ENCODE measurements at regions not wholly inside any gene's neighbourhood (a gene's known extent, or its start where the extent isn't known, plus 50 kb on each side); places are given as distances from the start of the nearest gene placed in this dataset.
"Not testable (repeated sequence)": the region's sequence is repeated elsewhere in the genome, so short reads cannot be mapped to it uniquely, and the experiment has no call there.

DNA sequence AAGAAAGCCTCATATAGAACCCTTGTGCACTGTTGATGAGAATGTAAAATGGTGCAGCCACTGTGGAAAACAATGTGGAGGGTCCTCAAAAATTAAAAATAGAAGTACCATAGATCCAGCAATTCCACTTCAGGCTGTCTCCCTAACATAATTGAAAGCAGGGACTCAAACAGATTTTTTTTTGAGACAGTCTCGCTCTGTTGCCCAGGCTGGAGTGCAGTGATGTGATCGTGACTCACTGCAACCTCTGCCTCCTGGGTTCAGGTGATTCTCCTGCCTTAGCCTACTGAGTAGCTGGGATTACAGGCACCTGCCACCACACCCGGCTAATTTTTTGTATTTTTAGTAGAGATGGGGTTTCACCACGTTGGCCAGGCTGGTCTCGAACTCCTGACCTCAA, 356.6 kb upstream of the ROPN1 start:
- H3K9me3 Mint-ChIP-seq; H3K4me3 Mint-ChIP-seq; H3K27ac Mint-ChIP-seq; H3K4me1 Mint-ChIP-seq; ATAC-seq (replicated peaks); H3K27me3 Mint-ChIP-seq; H3K36me3 Mint-ChIP-seq; DNase-seq: not testable (repeated sequence)

GRCh38 chr3:124351430-124352148, 359.7 kb upstream of the ROPN1 start:
- Mint-ChIP-seq H3K9me3 (peaks cover under 1 to 1% of the 10 kb centered on the region in 2 donors), H3K36me3 (no peaks in the 10 kb centered on the region), H3K4me1 (peaks cover 2 to 4% of the 10 kb centered on the region in 2 donors), H3K27me3 (peaks cover 8 to 10% of the 10 kb centered on the region in 2 donors), H3K4me3 (no peak overlapping the region), H3K27ac (no peak overlapping the region)
- ATAC-seq (replicated peaks) (peak in 1 of 2 donors; percentile 16), DNase-seq (no peak)

GRCh38 chr3:124352149-124352539, 360.2 kb upstream of the ROPN1 start:
- ATAC-seq (replicated peaks): no peak
- H3K27ac Mint-ChIP-seq: no peak overlapping the region
- H3K4me3 Mint-ChIP-seq: no peak overlapping the region
- no peaks in the 10 kb centered on the region for H3K36me3 Mint-ChIP-seq
- peaks cover 2 to 4% of the 10 kb centered on the region in 2 donors for H3K9me3 Mint-ChIP-seq
- DNase-seq: no peak
- H3K27me3 Mint-ChIP-seq: peaks cover 14 to 16% of the 10 kb centered on the region in 2 donors
- H3K4me1 Mint-ChIP-seq: peaks cover 2 to 4% of the 10 kb centered on the region in 2 donors

GRCh38 chr3:124353691-124354090, 361.8 kb upstream of the ROPN1 start:
- H3K27ac Mint-ChIP-seq: no peak overlapping the region
- no peak overlapping the region for H3K4me3 Mint-ChIP-seq
- ATAC-seq (replicated peaks) (no peak), DNase-seq (no peak)
- no peaks in the 10 kb centered on the region for H3K36me3 Mint-ChIP-seq
- H3K9me3 Mint-ChIP-seq: peaks cover 2 to 4% of the 10 kb centered on the region in 2 donors
- peaks cover 2 to 4% of the 10 kb centered on the region in 2 donors for H3K4me1 Mint-ChIP-seq
- H3K27me3 Mint-ChIP-seq: peaks cover 16 to 18% of the 10 kb centered on the region in 2 donors

- no peak for ATAC-seq (replicated peaks)
- Mint-ChIP-seq H3K9me3 (peaks cover 2 to 4% of the 10 kb centered on the region in 2 donors), H3K4me1 (peaks cover 2 to 4% of the 10 kb centered on the region in 2 donors), H3K36me3 (no peaks in the 10 kb centered on the region), H3K4me3 (no peak overlapping the region), H3K27ac (no peak overlapping the region), H3K27me3 (peaks cover 16 to 19% of the 10 kb centered on the region in 2 donors)
- DNase-seq: no peak
Measured at GRCh38 chr3:124354150-124354549, 362.2 kb upstream of the ROPN1 start.

GRCh38 chr3:124358156-124358555, 366.2 kb upstream of the ROPN1 start:
- Mint-ChIP-seq H3K27me3 (peaks cover 12 to 36% of the 10 kb centered on the region in 2 donors), H3K36me3 (no peaks in the 10 kb centered on the region), H3K27ac (no peak overlapping the region), H3K9me3 (peaks cover 2 to 4% of the 10 kb centered on the region in 2 donors), H3K4me1 (peaks cover 2 to 4% of the 10 kb centered on the region in 2 donors), H3K4me3 (no peak overlapping the region)
- ATAC-seq (replicated peaks) (no peak), DNase-seq (no peak)

DNA sequence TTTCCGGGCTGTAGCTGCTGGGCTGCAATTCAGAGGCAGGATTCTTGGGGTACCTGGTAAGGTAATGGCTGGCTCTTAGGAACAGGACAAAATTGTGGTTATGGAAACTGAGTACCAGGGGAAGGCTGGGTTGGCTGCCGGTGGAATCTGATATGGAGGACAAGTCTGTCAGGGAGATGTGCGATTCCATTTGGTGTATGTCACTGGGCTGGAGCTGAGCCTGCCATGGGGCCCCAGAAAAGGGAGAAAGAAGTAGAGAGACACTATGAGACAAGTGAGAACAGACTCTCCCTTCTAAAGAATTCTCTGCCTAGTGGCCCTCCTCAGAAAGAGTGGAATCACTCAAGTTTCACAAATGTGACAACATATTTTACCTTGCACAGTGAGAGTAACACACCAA, 368.2 kb upstream of the ROPN1 start:
- ATAC-seq (replicated peaks): no peak
- Mint-ChIP-seq H3K4me1 (no peaks in the 10 kb centered on the region), H3K36me3 (no peaks in the 10 kb centered on the region), H3K9me3 (peaks cover 2 to 4% of the 10 kb centered on the region in 2 donors), H3K27me3 (peaks cover 7 to 42% of the 10 kb centered on the region in 2 donors), H3K4me3 (no peak overlapping the region), H3K27ac (no peak overlapping the region)
- no peak for DNase-seq

GRCh38 chr3:124360563-124360962, 368.6 kb upstream of the ROPN1 start:
- Mint-ChIP-seq H3K9me3 (peaks cover 2 to 4% of the 10 kb centered on the region in 2 donors), H3K27me3 (peaks cover 7 to 42% of the 10 kb centered on the region in 2 donors), H3K27ac (no peak overlapping the region), H3K36me3 (no peaks in the 10 kb centered on the region), H3K4me3 (no peak overlapping the region), H3K4me1 (no peaks in the 10 kb centered on the region)
- ATAC-seq (replicated peaks) (no peak), DNase-seq (no peak)

- H3K27ac Mint-ChIP-seq: no peak overlapping the region
Measured at GRCh38 chr3:124361566-124361965, 368.7 kb upstream of the UMPS start.

GRCh38 chr3:124362455-124362854, 367.8 kb upstream of the UMPS start:
- no peaks in the 10 kb centered on the region for H3K4me1 Mint-ChIP-seq
- H3K4me3 Mint-ChIP-seq: no peak overlapping the region
- no peaks in the 10 kb centered on the region for H3K9me3 Mint-ChIP-seq
- H3K27ac Mint-ChIP-seq: no peak overlapping the region
- DNase-seq: no peak
- ATAC-seq (replicated peaks): no peak
- no peaks in the 10 kb centered on the region for H3K36me3 Mint-ChIP-seq
- H3K27me3 Mint-ChIP-seq: peaks cover 0 to 26% of the 10 kb centered on the region in 2 donors

More at GRCh38 chr3:124361566-124361965, 368.7 kb upstream of the UMPS start:
- Mint-ChIP-seq H3K27me3 (peaks cover 6 to 35% of the 10 kb centered on the region in 2 donors), H3K4me3 (no peak overlapping the region), H3K4me1 (no peaks in the 10 kb centered on the region), H3K9me3 (peaks cover 2 to 3% of the 10 kb centered on the region in 2 donors), H3K36me3 (no peaks in the 10 kb centered on the region)
- DNase-seq (no peak), ATAC-seq (replicated peaks) (no peak)

DNA sequence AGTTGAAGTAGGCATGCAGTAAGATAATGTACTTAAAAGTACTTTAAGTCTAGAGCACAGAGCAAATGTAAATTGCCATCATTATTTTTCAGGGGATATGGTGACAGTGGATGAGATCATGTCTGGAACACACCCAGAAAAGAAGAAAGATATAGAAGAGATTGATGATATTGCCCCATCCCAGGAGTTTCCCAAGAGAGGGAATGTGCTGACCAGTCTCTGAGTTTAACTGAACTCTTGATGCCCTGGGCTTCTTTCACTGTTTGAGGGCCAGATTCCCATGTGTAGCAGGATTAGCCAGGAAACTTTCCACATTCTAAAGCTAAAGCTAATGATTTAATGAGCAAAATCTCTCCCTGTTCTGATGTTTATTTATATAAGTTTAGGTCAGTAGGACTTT, 366.8 kb upstream of the UMPS start:
- H3K4me3 Mint-ChIP-seq: no peak overlapping the region

GRCh38 chr3:124364317-124365020, 365.8 kb upstream of the UMPS start:
- Mint-ChIP-seq H3K27ac (no peak overlapping the region), H3K4me1 (no peaks in the 10 kb centered on the region), H3K4me3 (no peak overlapping the region), H3K27me3 (peaks cover 0 to 20% of the 10 kb centered on the region in 2 donors), H3K36me3 (no peaks in the 10 kb centered on the region), H3K9me3 (no peaks in the 10 kb centered on the region)
- DNase-seq (no peak), ATAC-seq (replicated peaks) (no peak)

More for the DNA sequence above, 366.8 kb upstream of the UMPS start:
- H3K27ac Mint-ChIP-seq: no peak overlapping the region
- no peaks in the 10 kb centered on the region for H3K36me3 Mint-ChIP-seq
- ATAC-seq (replicated peaks): no peak
- no peaks in the 10 kb centered on the region for H3K9me3 Mint-ChIP-seq
- H3K27me3 Mint-ChIP-seq: peaks cover 0 to 24% of the 10 kb centered on the region in 2 donors
- no peak for DNase-seq
- H3K4me1 Mint-ChIP-seq: no peaks in the 10 kb centered on the region

DNA sequence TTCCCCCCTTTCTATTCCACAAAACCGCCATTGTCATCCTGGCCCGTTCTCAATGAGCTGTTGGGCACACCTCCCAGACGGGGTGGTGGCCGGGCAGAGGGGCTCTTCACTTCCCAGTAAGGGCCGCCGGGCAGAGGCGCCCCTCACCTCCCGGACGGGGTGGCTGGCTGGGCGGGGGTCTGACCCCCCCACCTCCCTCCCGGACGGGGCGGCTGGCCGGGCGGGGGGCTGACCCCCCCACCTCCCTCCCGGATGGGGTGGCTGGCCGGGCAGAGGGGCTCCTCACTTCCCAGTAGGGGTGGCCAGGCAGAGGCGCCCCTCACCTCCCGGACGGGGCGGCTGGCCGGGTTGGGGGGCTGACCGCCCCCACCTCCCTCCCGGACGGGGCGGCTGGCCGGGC, 363.6 kb upstream of the UMPS start:
- not testable (repeated sequence) for H3K9me3 Mint-ChIP-seq

GRCh38 chr3:124372775-124373174, 357.5 kb upstream of the UMPS start:
- Mint-ChIP-seq H3K27ac (no peak overlapping the region), H3K27me3 (peaks cover 10 to 25% of the 10 kb centered on the region in 2 donors)
- DNase-seq: no peak

More for the DNA sequence above, 363.6 kb upstream of the UMPS start:
- not testable (repeated sequence) for DNase-seq; ATAC-seq (replicated peaks); H3K36me3 Mint-ChIP-seq; H3K27ac Mint-ChIP-seq; H3K4me1 Mint-ChIP-seq; H3K4me3 Mint-ChIP-seq
- peaks cover 0 to 11% of the 10 kb centered on the region in 2 donors for H3K27me3 Mint-ChIP-seq

DNA sequence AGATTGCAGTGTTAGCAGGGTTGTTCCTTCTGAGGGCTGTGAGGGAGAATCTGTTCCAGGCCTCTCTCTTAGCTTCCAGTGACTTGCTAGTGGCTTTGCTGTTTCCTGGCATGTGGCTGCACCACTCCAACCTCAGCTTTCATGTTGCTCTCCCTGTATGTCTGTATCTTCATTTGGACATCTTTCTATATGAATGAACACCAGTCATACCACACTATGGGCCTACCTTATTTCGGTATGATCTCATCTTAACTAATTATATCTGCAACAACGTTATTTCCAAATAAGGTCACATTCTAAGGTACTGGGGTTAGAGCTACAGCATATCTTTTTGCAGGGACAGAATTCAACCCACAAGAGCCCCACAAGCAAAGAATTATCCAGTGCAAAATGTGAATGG, 356.7 kb upstream of the UMPS start:
- ATAC-seq (replicated peaks): no peak

More at GRCh38 chr3:124372775-124373174, 357.5 kb upstream of the UMPS start:
- H3K9me3 Mint-ChIP-seq: peaks cover 0 to 2% of the 10 kb centered on the region in 2 donors
- ATAC-seq (replicated peaks): no peak
- H3K36me3 Mint-ChIP-seq: no peaks in the 10 kb centered on the region
- H3K4me3 Mint-ChIP-seq: no peak overlapping the region
- H3K4me1 Mint-ChIP-seq: no peaks in the 10 kb centered on the region

More for the DNA sequence above, 356.7 kb upstream of the UMPS start:
- H3K9me3 Mint-ChIP-seq: peaks cover 0 to 2% of the 10 kb centered on the region in 2 donors
- no peak overlapping the region for H3K4me3 Mint-ChIP-seq
- H3K27ac Mint-ChIP-seq: no peak overlapping the region
- no peaks in the 10 kb centered on the region for H3K36me3 Mint-ChIP-seq
- peaks cover 12 to 27% of the 10 kb centered on the region in 2 donors for H3K27me3 Mint-ChIP-seq
- H3K4me1 Mint-ChIP-seq: no peaks in the 10 kb centered on the region
- no peak for DNase-seq
